ENCODE measurements at regions not wholly inside any gene's neighbourhood (a gene's known extent, or its start where the extent isn't known, plus 50 kb on each side); places are given as distances from the start of the nearest gene placed in this dataset.

- no peak for TF ChIP-seq CTCF (conservative IDR thresholded peaks at IDR 0.05)
- no peak overlapping the region for H3K27ac ChIP-seq
Measured at GRCh38 chr15:23514484-23514883, 51.0 kb upstream of the MKRN3 start.

GRCh38 chr15:23506762-23507161 is 58.7 kb upstream of the MKRN3 start:
- H3K27ac ChIP-seq = no peak overlapping the region
- TF ChIP-seq CTCF (conservative IDR thresholded peaks at IDR 0.05) = no peak

- TF ChIP-seq CTCF (conservative IDR thresholded peaks at IDR 0.05) = no peak
- H3K27ac ChIP-seq = no peak overlapping the region
Measured at GRCh38 chr15:23503980-23504379, 56.9 kb upstream of the GOLGA6L2 start.

- H3K27ac ChIP-seq = no peak overlapping the region
- TF ChIP-seq CTCF (conservative IDR thresholded peaks at IDR 0.05) = no peak
Measured at GRCh38 chr15:23503576-23503975, 56.5 kb upstream of the GOLGA6L2 start.

GRCh38 chr15:23497710-23498111 is 50.7 kb upstream of the GOLGA6L2 start:
- peak; percentile 65 for TF ChIP-seq CTCF (conservative IDR thresholded peaks at IDR 0.05)
- no peak overlapping the region for H3K27ac ChIP-seq
